Lung (tissue), 11 donors: ENCODE measurements at regions not wholly inside any gene's neighbourhood (a gene's known extent, or its start where the extent isn't known, plus 50 kb on each side); places are given as distances from the start of the nearest gene placed in this dataset.
"Not testable (repeated sequence)": the region's sequence is repeated elsewhere in the genome, so short reads cannot be mapped to it uniquely, and the experiment has no call there.

ENCODE experiments used
- ATAC-seq: fragments of 200-7000 bp; cut with Tn5 transposase; one replicate; pipeline ENCODE4 v1.9.1; 2020; ENCODE audit warnings: moderate number of reproducible peaks; ENCODE audit not compliant: insufficient read depth, low FRiP score
- DNase-seq, 3 donors: peaks; one replicate each; pipeline ENCODE4 v3.0.0-alpha.2; 2013 to 2017
- H3K27ac ChIP-seq, 2 donors: one replicate each; pipeline ENCODE4 v1.5.1; 2013; ENCODE audit warnings: mild to moderate bottlenecking in 2 of 2, moderate library complexity in 2 of 2, control low read depth in 1 of 2, inconsistent platforms in 1 of 2, low read depth in 1 of 2, low read length in 1 of 2
- H3K27me3 ChIP-seq, 3 donors: one replicate each; pipeline ENCODE4 v1.5.1; 2013; ENCODE audit warnings: low read length in 2 of 3; ENCODE audit not compliant: control insufficient read depth in 3 of 3, insufficient read depth in 3 of 3
- H3K36me3 ChIP-seq, 4 donors: one replicate each; pipeline ENCODE4 v1.5.1; 2013; ENCODE audit warnings: low read length in 4 of 4, mild to moderate bottlenecking in 1 of 4, moderate library complexity in 1 of 4; ENCODE audit not compliant: control insufficient read depth in 4 of 4, insufficient read depth in 4 of 4
- H3K4me1 ChIP-seq, 5 donors: one replicate each; pipeline ENCODE4 v1.5.1; 2013; ENCODE audit warnings: low read length in 5 of 5, mild to moderate bottlenecking in 2 of 5, moderate library complexity in 1 of 5; ENCODE audit not compliant: control insufficient read depth in 5 of 5, insufficient read depth in 5 of 5
- H3K4me3 ChIP-seq: one replicate; pipeline ENCODE4 v1.5.1; 2013; ENCODE audit warnings: mild to moderate bottlenecking, control low read depth, moderate library complexity
- H3K9ac ChIP-seq, 2 donors: one replicate each; pipeline ENCODE4 v1.5.1; 2013; ENCODE audit warnings: low read length in 2 of 2, control low read depth in 1 of 2; ENCODE audit not compliant: insufficient read depth in 1 of 2
- H3K9me3 ChIP-seq, 4 donors: one replicate each; pipeline ENCODE4 v1.5.1; 2013; ENCODE audit warnings: low read length in 3 of 4, mild to moderate bottlenecking in 1 of 4, moderate library complexity in 1 of 4; ENCODE audit not compliant: control insufficient read depth in 4 of 4, insufficient read depth in 3 of 4
- CTCF ChIP-seq: IDR thresholded peaks from 2 replicates; pipeline ENCODE4 v1.5.1; 2012; ENCODE audit warnings: mild to moderate bottlenecking; ENCODE audit errors: control extremely low read depth, extremely low read depth
- WGBS, 2 donors: extraction: QIAGEN DNeasy Blood & Tissue Kit; methylation state at CpG; one replicate each; pipeline ENCODE4 v1.1.7; 2013; 5-methylcytosine and 5-hydroxymethylcytosine counted together
- donor health status: control.
- donor health status: control.
- donor health status: Bipolar disorder and iron deficiency.
- donor health status: healthy.
- donor health status: DM: yes; HTN: yes; CAD: no.

- H3K4me3 ChIP-seq = no peak overlapping the region
- H3K9me3 ChIP-seq = no peaks in the 10 kb centered on the region
- 89 to 93% methylated on average over 10 of the region's 10 CpGs for WGBS, 2 donors
- H3K4me1 ChIP-seq = no peaks in the 10 kb centered on the region
- no peaks in the 10 kb centered on the region for H3K27me3 ChIP-seq
- no peaks in the 10 kb centered on the region for H3K36me3 ChIP-seq
- H3K27ac ChIP-seq = no peak overlapping the region
- ATAC-seq (no peak), DNase-seq (no peak)
- H3K9ac ChIP-seq = no peak overlapping the region
- no peak for TF ChIP-seq CTCF
These were observed 464.1 kb downstream of the KLF5 start for GRCh38 chr13:73522937-73523336.

- no peak for TF ChIP-seq CTCF
- Histone ChIP-seq H3K4me3 (no peak overlapping the region), H3K27me3 (no peaks in the 10 kb centered on the region), H3K36me3 (no peaks in the 10 kb centered on the region), H3K27ac (no peak overlapping the region), H3K9me3 (no peaks in the 10 kb centered on the region), H3K4me1 (no peaks in the 10 kb centered on the region), H3K9ac (no peak overlapping the region)
- DNase-seq (no peak), ATAC-seq (no peak)
- 71 to 78% methylated on average over 4 of the region's 4 CpGs for WGBS, 2 donors
These were observed 463.2 kb downstream of the KLF5 start for GRCh38 chr13:73521985-73522524.

- Histone ChIP-seq H3K27me3 (no peaks in the 10 kb centered on the region), H3K9me3 (no peaks in the 10 kb centered on the region), H3K36me3 (no peaks in the 10 kb centered on the region), H3K4me3 (no peak overlapping the region), H3K9ac (no peak overlapping the region), H3K27ac (no peak overlapping the region), H3K4me1 (no peaks in the 10 kb centered on the region)
- 30 to 41% methylated on average over 2 of the region's 2 CpGs for whole genome bisulfite sequencing, 2 donors
- DNase-seq = no peak
- ATAC-seq = no peak
- TF ChIP-seq CTCF = no peak
These were observed 462.5 kb downstream of the KLF5 start for GRCh38 chr13:73521290-73521624.

GRCh38 chr13:73520566-73521289 is 461.9 kb downstream of the KLF5 start:
- Histone ChIP-seq H3K4me3 (no peak overlapping the region), H3K27me3 (no peaks in the 10 kb centered on the region), H3K36me3 (no peaks in the 10 kb centered on the region), H3K4me1 (no peaks in the 10 kb centered on the region), H3K9me3 (no peaks in the 10 kb centered on the region), H3K27ac (no peak overlapping the region), H3K9ac (no peak overlapping the region)
- WGBS, 2 donors = 70 to 73% methylated on average over 8 of the region's 8 CpGs
- no peak for DNase-seq
- ATAC-seq = no peak
- TF ChIP-seq CTCF = no peak

GRCh38 chr13:73520135-73520534 is 461.3 kb downstream of the KLF5 start:
- DNase-seq, H3K27me3 ChIP-seq, H3K9ac ChIP-seq, ATAC-seq, H3K4me1 ChIP-seq, H3K4me3 ChIP-seq, H3K36me3 ChIP-seq, H3K9me3 ChIP-seq, H3K27ac ChIP-seq: not testable (repeated sequence)
- 85 to 87% methylated on average over 2 of the region's 2 CpGs for WGBS, 2 donors
